HL-60 (cell line): ENCODE measurements at regions not wholly inside any gene's neighbourhood (a gene's known extent, or its start where the extent isn't known, plus 50 kb on each side); places are given as distances from the start of the nearest gene placed in this dataset.

ENCODE experiments used
- REST ChIP-seq: IDR thresholded peaks from 2 replicates; pipeline ENCODE4 v1.6.1; 2012; ENCODE audit warnings: low read depth; ENCODE audit not compliant: insufficient replicate concordance
- TF ChIP-seq, protein P1 (sequence below): IDR thresholded peaks from one replicate; pipeline ENCODE4 v1.5.1; 2011; ENCODE audit warnings: low read length, control low read depth, inconsistent platforms; ENCODE audit not compliant: insufficient read depth

DNA sequence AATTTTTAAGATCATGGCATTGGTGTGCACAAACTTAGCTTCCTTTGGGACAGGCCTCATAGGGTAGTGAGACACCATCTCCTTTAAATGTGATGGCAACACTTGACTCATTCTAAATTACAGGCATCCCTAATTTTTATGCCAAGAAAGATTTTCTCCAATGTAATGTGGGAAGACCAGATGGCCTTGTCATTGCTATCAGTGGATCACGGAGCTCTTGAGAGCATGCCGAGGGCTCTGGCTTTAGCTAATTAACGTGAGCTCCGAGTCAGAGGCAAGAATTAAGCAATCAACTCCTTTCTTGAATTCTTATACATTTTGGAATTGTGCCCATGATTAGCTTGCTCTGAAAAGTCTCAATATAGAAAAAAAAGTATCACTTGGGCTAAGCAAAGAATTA lies 215.8 kb downstream of the LRRC70 start:
- TF ChIP-seq, protein P1, sequence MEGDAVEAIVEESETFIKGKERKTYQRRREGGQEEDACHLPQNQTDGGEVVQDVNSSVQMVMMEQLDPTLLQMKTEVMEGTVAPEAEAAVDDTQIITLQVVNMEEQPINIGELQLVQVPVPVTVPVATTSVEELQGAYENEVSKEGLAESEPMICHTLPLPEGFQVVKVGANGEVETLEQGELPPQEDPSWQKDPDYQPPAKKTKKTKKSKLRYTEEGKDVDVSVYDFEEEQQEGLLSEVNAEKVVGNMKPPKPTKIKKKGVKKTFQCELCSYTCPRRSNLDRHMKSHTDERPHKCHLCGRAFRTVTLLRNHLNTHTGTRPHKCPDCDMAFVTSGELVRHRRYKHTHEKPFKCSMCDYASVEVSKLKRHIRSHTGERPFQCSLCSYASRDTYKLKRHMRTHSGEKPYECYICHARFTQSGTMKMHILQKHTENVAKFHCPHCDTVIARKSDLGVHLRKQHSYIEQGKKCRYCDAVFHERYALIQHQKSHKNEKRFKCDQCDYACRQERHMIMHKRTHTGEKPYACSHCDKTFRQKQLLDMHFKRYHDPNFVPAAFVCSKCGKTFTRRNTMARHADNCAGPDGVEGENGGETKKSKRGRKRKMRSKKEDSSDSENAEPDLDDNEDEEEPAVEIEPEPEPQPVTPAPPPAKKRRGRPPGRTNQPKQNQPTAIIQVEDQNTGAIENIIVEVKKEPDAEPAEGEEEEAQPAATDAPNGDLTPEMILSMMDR = no peak
- TF ChIP-seq REST = no peak
